Tibial nerve (tissue), 4 donors: ENCODE measurements at regions not wholly inside any gene's neighbourhood (a gene's known extent, or its start where the extent isn't known, plus 50 kb on each side); places are given as distances from the start of the nearest gene placed in this dataset.

ENCODE experiments used
- DNase-seq, 2 donors: peaks; one replicate each; pipeline ENCODE4 v3.0.0-alpha.2; 2019; ENCODE audit warnings: low spot score in 2 of 2
- H3K27ac ChIP-seq, 4 donors: fragments of 200-600 bp; sonication (generic) in 3 of 4; one replicate each; pipeline ENCODE4 v1.5.1; 2017 to 2019; ENCODE audit warnings: mild to moderate bottlenecking in 1 of 4
- H3K27me3 ChIP-seq, 2 donors: fragments of 200-600 bp; sonication (generic) in 1 of 2; one replicate each; pipeline versions ENCODE4 v1.5.1 to v1.6.0; 2017 to 2019
- H3K36me3 ChIP-seq, 3 donors: fragments of 200-600 bp; sonication (generic); one replicate each; pipeline ENCODE4 v1.5.1; 2018 to 2019
- H3K4me1 ChIP-seq, 4 donors: fragments of 200-600 bp; sonication (generic) in 3 of 4; one replicate each; pipeline ENCODE4 v1.5.1; 2017 to 2019
- H3K4me3 ChIP-seq, 4 donors: fragments of 200-600 bp; sonication (generic) in 3 of 4; one replicate each; pipeline ENCODE4 v1.5.1; 2017 to 2019; ENCODE audit warnings: mild to moderate bottlenecking in 1 of 4, moderate library complexity in 1 of 4
- H3K9me3 ChIP-seq, 4 donors: fragments of 200-600 bp; sonication (generic) in 3 of 4; one replicate each; pipeline ENCODE4 v1.5.1; 2017 to 2019
- CTCF ChIP-seq, 5 experiments: fragments of 200-600 bp in 3 of 5; fragments of 450-650 bp in 2 of 5; sonication (generic) in 3 of 5; IDR thresholded peaks; one replicate each; pipeline ENCODE4 v1.5.1; 2016 to 2019; ENCODE audit warnings: antibody characterized with exemption in 5 of 5, mild to moderate bottlenecking in 3 of 5, moderate library complexity in 2 of 5
- EP300 ChIP-seq, 2 donors: sonication (generic); formaldehyde crosslinking; IDR thresholded peaks; one replicate each; pipeline ENCODE4 v1.6.1; 2017; ENCODE audit warnings: antibody characterized with exemption in 2 of 2, mild to moderate bottlenecking in 1 of 2
- POLR2A ChIP-seq, 2 donors: fragments of 450-650 bp; IDR thresholded peaks; one replicate each; pipeline ENCODE4 v1.6.1; 2017; ENCODE audit warnings: antibody characterized with exemption in 2 of 2, mild to moderate bottlenecking in 2 of 2, moderate library complexity in 2 of 2
- WGBS, 2 donors: methylation state at CpG; one replicate each; pipeline ENCODE4 v1.1.5; 2018; 5-methylcytosine and 5-hydroxymethylcytosine counted together

GRCh38 chr7:343864-344607 is 54.1 kb downstream of the FOXL3 start:
- no peak for DNase-seq
- Histone ChIP-seq H3K27ac (peak overlapping the region in 1 of 4 donors; percentile 76), H3K27me3 (no peaks in the 10 kb centered on the region), H3K4me3 (no peak overlapping the region), H3K36me3 (no peaks in the 10 kb centered on the region), H3K9me3 (no peaks in the 10 kb centered on the region), H3K4me1 (peaks cover 0 to 35% (median 21%) of the 10 kb centered on the region in 4 donors)
- WGBS, 2 donors: 82 to 86% methylated on average over 24 to 25 of the region's 25 CpGs
- TF ChIP-seq EP300 (IDR thresholded peaks at IDR 0.05): no peak
- no peak for TF ChIP-seq POLR2A (IDR thresholded peaks at IDR 0.05)
- TF ChIP-seq CTCF (IDR thresholded peaks at IDR 0.05): no peak

- Histone ChIP-seq H3K9me3 (no peaks in the 10 kb centered on the region), H3K27ac (no peak overlapping the region), H3K36me3 (no peaks in the 10 kb centered on the region), H3K4me1 (peaks cover 0 to 35% (median 21%) of the 10 kb centered on the region in 4 donors), H3K27me3 (no peaks in the 10 kb centered on the region), H3K4me3 (no peak overlapping the region)
- DNase-seq: no peak
- no peak for TF ChIP-seq CTCF (IDR thresholded peaks at IDR 0.05)
- TF ChIP-seq POLR2A (IDR thresholded peaks at IDR 0.05): no peak
- no peak for TF ChIP-seq EP300 (IDR thresholded peaks at IDR 0.05)
- WGBS, 2 donors: 92 to 96% methylated on average over 15 of the region's 15 CpGs
These were observed 54.6 kb downstream of the FOXL3 start for GRCh38 chr7:344608-344994.

- Histone ChIP-seq H3K36me3 (no peaks in the 10 kb centered on the region), H3K9me3 (no peaks in the 10 kb centered on the region), H3K4me1 (peaks cover 0 to 26% (median 18%) of the 10 kb centered on the region in 4 donors), H3K4me3 (no peak overlapping the region), H3K27me3 (no peaks in the 10 kb centered on the region), H3K27ac (no peak overlapping the region)
- no peak for DNase-seq
- no peak for TF ChIP-seq EP300 (IDR thresholded peaks at IDR 0.05)
- no peak for TF ChIP-seq POLR2A (IDR thresholded peaks at IDR 0.05)
- no peak for TF ChIP-seq CTCF (IDR thresholded peaks at IDR 0.05)
- WGBS, 2 donors: 93 to 94% methylated on average over 51 to 58 of the region's 60 CpGs
These were observed 56.3 kb downstream of the FOXL3 start for GRCh38 chr7:346116-346898.

- no peaks in the 10 kb centered on the region for H3K36me3 ChIP-seq
- H3K27me3 ChIP-seq: no peaks in the 10 kb centered on the region
- no peak for DNase-seq
- H3K9me3 ChIP-seq: no peaks in the 10 kb centered on the region
- peaks cover 0 to 21% (median 11%) of the 10 kb centered on the region in 4 donors for H3K4me1 ChIP-seq
- no peak overlapping the region for H3K4me3 ChIP-seq
- WGBS, 2 donors: 92 to 97% methylated on average over 18 of the region's 20 CpGs
- TF ChIP-seq CTCF (IDR thresholded peaks at IDR 0.05) (no peak), POLR2A (IDR thresholded peaks at IDR 0.05) (no peak), EP300 (IDR thresholded peaks at IDR 0.05) (no peak)
- no peak overlapping the region for H3K27ac ChIP-seq
These were observed 57.1 kb downstream of the FOXL3 start for GRCh38 chr7:347001-347590.
